SK-N-SH (cell line): ENCODE measurements at regions not wholly inside any gene's neighbourhood (a gene's known extent, or its start where the extent isn't known, plus 50 kb on each side); places are given as distances from the start of the nearest gene placed in this dataset.

Experiments used
- CTCF ChIA-PET: fragments of 300-600, 350-600 bp; formaldehyde crosslinking; extraction: SDS; loops from one replicate; lab custom pipeline; 2021; lab: Yijun Ruan, JAX
- POLR2A ChIA-PET: fragments of 350-600 bp; sonication (Branson Sonifier 250); formaldehyde crosslinking; extraction: SDS; loops from one replicate; lab custom pipeline; 2020; ENCODE audit warnings: antibody characterized with exemption, inconsistent platforms; lab: Yijun Ruan, JAX
- DNase-seq: peaks from one replicate; pipeline ENCODE4 v3.0.0; 2012
- H2AFZ ChIP-seq: fragments of 200-600 bp; sonication (generic); 2 replicates; pipeline ENCODE4 v1.8.1; 2016; ENCODE audit warnings: antibody characterized with exemption, mild to moderate bottlenecking, low read depth
- H3F3A ChIP-seq: fragments of 200-600 bp; sonication (generic); replicated peaks from 2 replicates; pipeline ENCODE3; 2016; ENCODE audit warnings: antibody characterized with exemption, mild to moderate bottlenecking; ENCODE audit not compliant: insufficient read depth
- H3K27ac ChIP-seq, 2 experiments: fragments of 200-500 bp in 1 of 2; fragments of 200-600 bp in 1 of 2; sonication (Bioruptor generic) in 1 of 2; sonication (generic), shearing (Covaris generic) in 1 of 2; 2 replicates each; pipeline versions ENCODE4 v1.5.1 to v1.6.1; 2014 to 2016; ENCODE audit warnings: low read depth in 2 of 2, inconsistent platforms in 1 of 2, low read length in 1 of 2, mild to moderate bottlenecking in 1 of 2, mixed read lengths in 1 of 2
- H3K27me3 ChIP-seq: fragments of 200-600 bp; sonication (generic), shearing (Covaris generic); 2 replicates; pipeline ENCODE4 v1.6.1; 2016; ENCODE audit warnings: mixed run types; ENCODE audit not compliant: insufficient read depth
- H3K36me3 ChIP-seq, 2 experiments: fragments of 200-500 bp in 1 of 2; fragments of 200-600 bp in 1 of 2; sonication (Bioruptor generic) in 1 of 2; sonication (generic) in 1 of 2; replicated peaks in 1 of 2; 2 replicates each; pipeline versions ENCODE3 to v1.5.1; 2014 to 2016; ENCODE audit warnings: low read length in 1 of 2, mild to moderate bottlenecking in 1 of 2; ENCODE audit not compliant: insufficient read depth in 2 of 2, control insufficient read depth in 1 of 2
- H3K4me1 ChIP-seq, 2 experiments: fragments of 200-500 bp in 1 of 2; fragments of 200-600 bp in 1 of 2; sonication (Bioruptor generic) in 1 of 2; sonication (generic), shearing (Covaris generic) in 1 of 2; 2 replicates each; pipeline versions ENCODE4 v1.5.1 to v1.6.1; 2014 to 2016; ENCODE audit warnings: low read depth in 1 of 2, low read length in 1 of 2, mixed run types in 1 of 2; ENCODE audit not compliant: insufficient read depth in 2 of 2, control insufficient read depth in 1 of 2
- H3K4me2 ChIP-seq: fragments of 200-600 bp; sonication (generic), shearing (Covaris generic); 2 replicates; pipeline ENCODE4 v1.6.1; 2017; ENCODE audit warnings: mixed run types
- H3K4me3 ChIP-seq, 2 experiments: fragments of 200-500 bp in 1 of 2; fragments of 200-600 bp in 1 of 2; sonication (Bioruptor generic) in 1 of 2; sonication (generic), shearing (Covaris generic) in 1 of 2; 2 replicates each; pipeline versions ENCODE4 v1.5.1 to v1.8.1; 2014 to 2016; ENCODE audit warnings: low read depth in 2 of 2, inconsistent platforms in 1 of 2, low read length in 1 of 2, mild to moderate bottlenecking in 1 of 2, mixed read lengths in 1 of 2, moderate library complexity in 1 of 2
- H3K79me2 ChIP-seq: fragments of 200-600 bp; sonication (generic); 2 replicates; pipeline ENCODE4 v1.8.1; 2017; ENCODE audit warnings: mild to moderate bottlenecking; ENCODE audit not compliant: insufficient read depth
- H3K9ac ChIP-seq: fragments of 200-600 bp; sonication (generic); 2 replicates; pipeline ENCODE4 v1.6.1; 2017; ENCODE audit warnings: mixed run types
- H3K9me2 ChIP-seq: fragments of 200-600 bp; sonication (generic); 2 replicates; pipeline ENCODE4 v1.6.1; 2017; ENCODE audit warnings: mixed run types
- H3K9me3 ChIP-seq: fragments of 200-600 bp; sonication (generic); 2 replicates; pipeline ENCODE4 v1.6.1; 2017; ENCODE audit warnings: mixed run types, mild to moderate bottlenecking, moderate library complexity
- H4K20me1 ChIP-seq: fragments of 200-600 bp; sonication (generic); 2 replicates; pipeline ENCODE4 v1.6.1; 2017; ENCODE audit warnings: mild to moderate bottlenecking, mixed run types; ENCODE audit not compliant: insufficient read depth
- FOXJ3 ChIP-seq: sonication (generic); formaldehyde crosslinking; IDR thresholded peaks from 2 replicates; pipeline ENCODE4 v1.5.1; 2020; ENCODE audit warnings: mild to moderate bottlenecking, missing genetic modification reagents
- GATA2 ChIP-seq: sonication (generic); formaldehyde crosslinking; IDR thresholded peaks from 2 replicates; pipeline ENCODE4 v1.5.0; 2020; ENCODE audit warnings: mild to moderate bottlenecking, missing genetic modification reagents
- JUND ChIP-seq: IDR thresholded peaks from 2 replicates; pipeline ENCODE4 v1.4.0; 2012
- MEF2A ChIP-seq: IDR thresholded peaks from 2 replicates; pipeline ENCODE4 v1.4.0; 2012; ENCODE audit warnings: low read depth, borderline replicate concordance
- NRF1 ChIP-seq: IDR thresholded peaks from 2 replicates; pipeline ENCODE4 v1.6.1; 2012; ENCODE audit warnings: low read depth, mild to moderate bottlenecking, low read length
- POLR2AphosphoS5 ChIP-seq: IDR thresholded peaks from 2 replicates; pipeline ENCODE4 v1.6.1; 2012; ENCODE audit warnings: low read depth, low read length
- RAD21 ChIP-seq: IDR thresholded peaks from 2 replicates; pipeline ENCODE4 v1.6.1; 2012; ENCODE audit warnings: mild to moderate bottlenecking, low read length
- REST ChIP-seq: IDR thresholded peaks from 2 replicates; pipeline ENCODE4 v1.6.1; 2012; ENCODE audit warnings: mild to moderate bottlenecking, low read depth, low read length, moderate library complexity
- SMC3 ChIP-seq: IDR thresholded peaks from 2 replicates; pipeline ENCODE4 v1.6.1; 2012; ENCODE audit warnings: low read depth, low read length, improper control_type of control experiment
- TAF1 ChIP-seq: IDR thresholded peaks from 2 replicates; pipeline ENCODE4 v1.6.1; 2012; ENCODE audit warnings: low read depth, mild to moderate bottlenecking, low read length, moderate library complexity, borderline replicate concordance
- TEAD4 ChIP-seq: IDR thresholded peaks from 2 replicates; pipeline ENCODE4 v1.4.0; 2012; ENCODE audit warnings: mild to moderate bottlenecking, borderline replicate concordance; ENCODE audit not compliant: insufficient read depth
- YY1 ChIP-seq: IDR thresholded peaks from 2 replicates; pipeline ENCODE4 v1.4.0; 2012; ENCODE audit warnings: low read depth, mild to moderate bottlenecking
- WGBS: methylation state at CpG from one replicate; pipeline ENCODE4 v1.1.6; 2017; ENCODE audit warnings: low lambda C conversion rate; 5-methylcytosine and 5-hydroxymethylcytosine counted together
- TF ChIP-seq, protein P1 (sequence below): fragments of 150-350 bp; IDR thresholded peaks from 2 replicates; pipeline ENCODE4 v1.6.1; 2017; ENCODE audit warnings: antibody characterized with exemption, low read length, low read depth, borderline replicate concordance
- TF ChIP-seq, protein P2 (sequence below): fragments of 150-350 bp; IDR thresholded peaks from 2 replicates; pipeline ENCODE4 v1.6.1; 2016; ENCODE audit warnings: mild to moderate bottlenecking, low read depth, low read length

DNA sequence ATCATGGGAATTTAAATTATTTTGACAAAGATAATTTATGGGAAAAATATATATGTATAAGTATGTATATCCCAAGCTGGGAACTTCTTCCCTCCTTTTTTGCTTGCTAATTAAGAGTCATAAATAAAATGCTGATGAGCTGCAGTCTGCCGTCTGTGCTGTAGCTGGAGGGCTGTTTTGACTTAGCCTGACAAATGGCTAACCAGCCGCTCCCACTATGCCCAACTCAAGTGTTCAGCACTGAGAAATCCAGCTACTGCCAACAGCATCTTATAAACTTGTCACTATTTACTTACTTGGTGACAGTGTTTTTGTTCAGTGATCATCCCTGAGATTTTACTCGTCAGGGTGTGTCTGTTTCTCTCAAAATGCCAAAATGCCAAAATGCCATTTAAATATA lies 171.2 kb upstream of the PGRMC2 start:
- H3K4me3 ChIP-seq = no peak overlapping the region
- TF ChIP-seq JUND (no peak), TEAD4 (no peak), SMC3 (no peak), TAF1 (no peak), RAD21 (no peak), POLR2AphosphoS5 (no peak), NRF1 (no peak), FOXJ3 (CRISPR knock-in tag) (no peak), REST (no peak), MEF2A (no peak), GATA2 (CRISPR knock-in tag) (no peak), YY1 (no peak)
- TF ChIP-seq, protein P1, sequence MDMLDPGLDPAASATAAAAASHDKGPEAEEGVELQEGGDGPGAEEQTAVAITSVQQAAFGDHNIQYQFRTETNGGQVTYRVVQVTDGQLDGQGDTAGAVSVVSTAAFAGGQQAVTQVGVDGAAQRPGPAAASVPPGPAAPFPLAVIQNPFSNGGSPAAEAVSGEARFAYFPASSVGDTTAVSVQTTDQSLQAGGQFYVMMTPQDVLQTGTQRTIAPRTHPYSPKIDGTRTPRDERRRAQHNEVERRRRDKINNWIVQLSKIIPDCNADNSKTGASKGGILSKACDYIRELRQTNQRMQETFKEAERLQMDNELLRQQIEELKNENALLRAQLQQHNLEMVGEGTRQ = no peak
- TF ChIP-seq, protein P2, sequence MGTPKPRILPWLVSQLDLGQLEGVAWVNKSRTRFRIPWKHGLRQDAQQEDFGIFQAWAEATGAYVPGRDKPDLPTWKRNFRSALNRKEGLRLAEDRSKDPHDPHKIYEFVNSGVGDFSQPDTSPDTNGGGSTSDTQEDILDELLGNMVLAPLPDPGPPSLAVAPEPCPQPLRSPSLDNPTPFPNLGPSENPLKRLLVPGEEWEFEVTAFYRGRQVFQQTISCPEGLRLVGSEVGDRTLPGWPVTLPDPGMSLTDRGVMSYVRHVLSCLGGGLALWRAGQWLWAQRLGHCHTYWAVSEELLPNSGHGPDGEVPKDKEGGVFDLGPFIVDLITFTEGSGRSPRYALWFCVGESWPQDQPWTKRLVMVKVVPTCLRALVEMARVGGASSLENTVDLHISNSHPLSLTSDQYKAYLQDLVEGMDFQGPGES = no peak
- no peaks in the 10 kb centered on the region for H3K79me2 ChIP-seq
- no peaks in the 10 kb centered on the region for H3K9me2 ChIP-seq
- WGBS = 98% methylated on average over 3 of the region's 3 CpGs
- peaks cover 6% of the 10 kb centered on the region for H3F3A ChIP-seq
- H2AFZ ChIP-seq = no peak overlapping the region
- no peak for DNase-seq
- H3K4me1 ChIP-seq = peaks cover 19 to 21% of the 10 kb centered on the region in 2 experiments; a peak in 3 of 4 replicates
- POLR2A ChIA-PET = no interaction called here
- no peaks in the 10 kb centered on the region for H3K36me3 ChIP-seq
- H3K27ac ChIP-seq = no peak overlapping the region
- H3K9ac ChIP-seq = no peak overlapping the region
- no peaks in the 10 kb centered on the region for H4K20me1 ChIP-seq
- no peaks in the 10 kb centered on the region for H3K27me3 ChIP-seq
- H3K4me2 ChIP-seq = no peak overlapping the region
- CTCF ChIA-PET = interaction anchor here (0.9 to 6.7 kb wide), 4 partner anchors 10 to 267 kb away, joined by 3 to 50 read pairs (median 5); no protein-coding TSS in a partner anchor
- no peaks in the 10 kb centered on the region for H3K9me3 ChIP-seq
